Activated CD4-positive, alpha-beta T cell treated with anti-CD3 and anti-CD28 coated beads, Interleukin-2, amount 50 U/mL, for 16 hours (primary cell): ENCODE measurements at regions not wholly inside any gene's neighbourhood (a gene's known extent, or its start where the extent isn't known, plus 50 kb on each side); places are given as distances from the start of the nearest gene placed in this dataset.
"Not testable (repeated sequence)": the region's sequence is repeated elsewhere in the genome, so short reads cannot be mapped to it uniquely, and the experiment has no call there.

Experiments
- DNase-seq: peaks from one replicate; pipeline ENCODE4 v3.0.0-alpha.2; 2020

GRCh38 chr12:124705545-124706138 lies 138.2 kb upstream of the NCOR2 start:
- no peak for DNase-seq

GRCh38 chr12:124704619-124705018 lies 137.2 kb upstream of the NCOR2 start:
- no peak for DNase-seq

GRCh38 chr12:124703856-124704255 lies 136.4 kb upstream of the NCOR2 start:
- no peak for DNase-seq

- DNase-seq: no peak
These were observed 135.3 kb upstream of the NCOR2 start for GRCh38 chr12:124702736-124703135.

- DNase-seq: no peak
These were observed 133.6 kb upstream of the NCOR2 start for GRCh38 chr12:124700810-124701592.

- no peak for DNase-seq
These were observed 132.5 kb upstream of the NCOR2 start for GRCh38 chr12:124699909-124700308.

- no peak for DNase-seq
These were observed 131.5 kb upstream of the NCOR2 start for GRCh38 chr12:124698998-124699305.

GRCh38 chr12:124698211-124698997 lies 131.0 kb upstream of the NCOR2 start:
- DNase-seq: no peak

- not testable (repeated sequence) for DNase-seq
These were observed 130.3 kb upstream of the NCOR2 start for GRCh38 chr12:124697722-124698121.

- no peak for DNase-seq
These were observed 129.5 kb upstream of the NCOR2 start for GRCh38 chr12:124696693-124697476.

GRCh38 chr12:124695861-124696260 lies 128.4 kb upstream of the NCOR2 start:
- DNase-seq: no peak

- no peak for DNase-seq
These were observed 127.6 kb upstream of the NCOR2 start for GRCh38 chr12:124694846-124695497.

GRCh38 chr12:124694250-124694649 lies 126.8 kb upstream of the NCOR2 start:
- peak; percentile 47 for DNase-seq

GRCh38 chr12:124693111-124693723 lies 125.8 kb upstream of the NCOR2 start:
- DNase-seq: no peak

- no peak for DNase-seq
These were observed 125.0 kb upstream of the NCOR2 start for GRCh38 chr12:124692443-124692842.

- no peak for DNase-seq
These were observed 124.0 kb upstream of the NCOR2 start for GRCh38 chr12:124691429-124691828.

- DNase-seq: no peak
These were observed 122.2 kb upstream of the NCOR2 start for GRCh38 chr12:124689631-124690030.

- DNase-seq: no peak
These were observed 121.1 kb upstream of the NCOR2 start for GRCh38 chr12:124688356-124688992.

- no peak for DNase-seq
These were observed 120.5 kb upstream of the NCOR2 start for GRCh38 chr12:124687917-124688316.

- DNase-seq: no peak
These were observed 119.9 kb upstream of the NCOR2 start for GRCh38 chr12:124687174-124687902.
